AG04450 (cell line): ENCODE measurements at regions not wholly inside any gene's neighbourhood (a gene's known extent, or its start where the extent isn't known, plus 50 kb on each side); places are given as distances from the start of the nearest gene placed in this dataset.

Source experiments
- CTCF ChIA-PET: fragments of 300-600, 350-600 bp; formaldehyde crosslinking; extraction: SDS; loops from one replicate; lab custom pipeline; 2022; ENCODE audit warnings: antibody characterized with exemption, inconsistent platforms; lab: Charles Lee
- POLR2A ChIA-PET: fragments of 350-600 bp; formaldehyde crosslinking; extraction: SDS; loops from one replicate; lab custom pipeline; 2021; ENCODE audit warnings: antibody characterized with exemption, inconsistent platforms; lab: Yijun Ruan, JAX
- DNase-seq: peaks from one replicate; pipeline ENCODE4 v3.0.0-alpha.2; 2011; ENCODE audit warnings: low read depth, low spot score
- H3K27ac ChIP-seq: one replicate; pipeline ENCODE4 v1.5.1; 2012; ENCODE audit warnings: low read depth, low read length, control low read depth
- H3K27me3 ChIP-seq: one replicate; pipeline ENCODE4 v1.6.0; 2012; ENCODE audit warnings: low read length; ENCODE audit not compliant: control insufficient read depth, insufficient read depth
- H3K4me3 ChIP-seq: 2 replicates; pipeline ENCODE4 v1.5.1; 2011; ENCODE audit warnings: mild to moderate bottlenecking, low read depth, low read length, control low read depth
- H3K9me3 ChIP-seq: 2 replicates; pipeline ENCODE4 v1.5.1; 2012; ENCODE audit warnings: low read length; ENCODE audit not compliant: control insufficient read depth, insufficient read depth
- CTCF ChIP-seq: IDR thresholded peaks from 2 replicates; pipeline ENCODE4 v1.5.1; 2011; ENCODE audit warnings: low read depth, low read length, control low read depth, inconsistent platforms

- Histone ChIP-seq H3K4me3 (no peak overlapping the region), H3K27me3 (peaks cover 8% of the 10 kb centered on the region), H3K9me3 (no peaks in the 10 kb centered on the region; the same call in 1 of the 2 replicates), H3K27ac (no peak overlapping the region)
- DNase-seq = no peak
- ChIA-PET POLR2A (no interaction called here), CTCF (interaction anchor here (0.6 kb wide), 2 partner anchors 263 to 265 kb away, joined by 3 to 4 read pairs; no protein-coding TSS in a partner anchor)
- no peak for TF ChIP-seq CTCF
These were observed 80.9 kb upstream of the ADRA1D start for GRCh38 chr20:4330011-4330410.

GRCh38 chr20:4329232-4329631 is 80.1 kb upstream of the ADRA1D start:
- TF ChIP-seq CTCF = no peak
- Histone ChIP-seq H3K27me3 (peaks cover 8% of the 10 kb centered on the region), H3K9me3 (no peaks in the 10 kb centered on the region; the same call in 1 of the 2 replicates), H3K4me3 (no peak overlapping the region), H3K27ac (no peak overlapping the region)
- POLR2A ChIA-PET = no interaction called here
- DNase-seq = no peak
- CTCF ChIA-PET = no interaction called here

DNA sequence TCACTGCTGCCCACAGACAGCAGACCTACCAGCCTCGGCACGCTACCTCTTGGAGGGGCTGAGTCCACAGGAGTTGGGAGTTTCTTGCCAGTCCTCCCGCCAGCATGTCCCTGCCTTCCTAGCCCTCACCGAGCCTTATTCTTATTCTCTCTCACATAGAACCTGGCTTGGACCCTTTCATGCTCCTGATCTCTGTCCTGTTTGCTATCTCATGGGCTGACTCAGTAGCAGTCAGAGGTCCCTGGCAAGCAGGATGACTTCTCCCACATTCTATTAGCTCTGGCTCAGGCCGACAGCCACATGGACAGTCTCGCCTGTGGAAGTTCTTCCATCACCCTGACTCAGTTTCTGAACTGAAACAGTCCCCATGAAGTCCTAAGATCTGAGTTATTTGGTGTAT is 79.5 kb upstream of the ADRA1D start:
- CTCF ChIA-PET = no interaction called here
- peaks cover 12% of the 10 kb centered on the region for H3K27me3 ChIP-seq
- no peak for DNase-seq
- no peak overlapping the region for H3K27ac ChIP-seq
- POLR2A ChIA-PET = no interaction called here
- H3K4me3 ChIP-seq = no peak overlapping the region
- no peaks in the 10 kb centered on the region; the same call in 1 of the 2 replicates for H3K9me3 ChIP-seq
- no peak for TF ChIP-seq CTCF

- CTCF ChIA-PET = no interaction called here
- no peak for TF ChIP-seq CTCF
These were observed 78.9 kb upstream of the ADRA1D start for GRCh38 chr20:4327956-4328355.

DNA sequence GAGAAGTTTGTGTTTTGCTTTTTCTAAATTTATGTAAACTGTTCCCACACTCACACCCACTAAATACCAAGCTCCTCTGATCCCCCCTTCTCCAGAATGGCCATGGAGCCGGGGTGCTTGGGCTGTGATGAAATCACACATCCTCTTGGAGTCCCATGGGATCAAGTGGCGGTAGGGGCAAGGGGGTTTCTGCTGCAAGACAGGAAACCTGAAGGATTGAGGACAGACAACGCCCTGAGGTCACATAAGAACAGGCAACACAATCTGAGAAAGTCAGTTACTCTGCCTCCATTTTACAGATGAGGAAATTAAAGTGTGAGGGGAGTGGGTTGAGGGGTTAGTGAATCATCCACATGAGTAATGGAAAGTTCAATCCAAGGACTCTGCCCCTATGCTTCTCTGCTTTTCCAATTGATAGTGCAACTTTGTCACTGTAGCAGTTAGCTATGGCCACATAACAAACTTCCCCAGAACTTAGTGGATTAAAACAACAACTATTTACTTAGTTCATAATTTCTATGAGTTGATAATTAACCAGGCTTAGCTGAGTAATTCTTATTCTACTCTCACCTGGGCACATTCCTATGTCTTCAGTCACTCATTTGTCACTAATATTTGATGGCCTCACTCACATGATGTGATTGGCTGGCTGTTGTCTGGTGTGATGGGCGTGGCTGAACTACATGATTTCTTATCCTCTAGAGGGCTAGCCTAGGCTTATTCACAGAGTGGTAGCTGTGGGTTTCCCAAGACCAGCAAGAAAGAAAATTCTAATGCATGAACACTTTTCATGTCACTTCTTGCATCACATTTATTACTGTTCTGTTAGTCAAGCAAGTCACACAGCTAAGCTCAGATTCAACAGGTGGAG is 77.3 kb upstream of the ADRA1D start:
- POLR2A ChIA-PET = no interaction called here
- DNase-seq = no peak
- H3K27me3 ChIP-seq = peaks cover 4% of the 10 kb centered on the region

More at GRCh38 chr20:4327956-4328355, 78.9 kb upstream of the ADRA1D start:
- H3K9me3 ChIP-seq = no peaks in the 10 kb centered on the region; the same call in 1 of the 2 replicates
- H3K27me3 ChIP-seq = peaks cover 8% of the 10 kb centered on the region
- DNase-seq = no peak
- POLR2A ChIA-PET = no interaction called here
- no peak overlapping the region for H3K27ac ChIP-seq
- no peak overlapping the region for H3K4me3 ChIP-seq

More for the DNA sequence above, 77.3 kb upstream of the ADRA1D start:
- CTCF ChIA-PET = no interaction called here
- Histone ChIP-seq H3K27ac (no peak overlapping the region), H3K9me3 (no peaks in the 10 kb centered on the region; the same call in 1 of the 2 replicates), H3K4me3 (no peak overlapping the region)
- TF ChIP-seq CTCF = no peak
